B cell (primary cell): ENCODE measurements at regions not wholly inside any gene's neighbourhood (a gene's known extent, or its start where the extent isn't known, plus 50 kb on each side); places are given as distances from the start of the nearest gene placed in this dataset.
"Not testable (repeated sequence)": the region's sequence is repeated elsewhere in the genome, so short reads cannot be mapped to it uniquely, and the experiment has no call there.

ENCODE experiments used
- CTCF ChIP-seq: fragments of 200-600 bp; IDR thresholded peaks from one replicate; pipeline ENCODE4 v1.8.0; 2022; ENCODE audit warnings: antibody characterized with exemption, mild to moderate bottlenecking
- EZH2 ChIP-seq: IDR thresholded peaks from 2 replicates; pipeline ENCODE4 v1.6.1; 2012; ENCODE audit warnings: borderline replicate concordance, low read depth, mild to moderate bottlenecking, moderate library complexity, low read length; ENCODE audit not compliant: insufficient read depth, poor library complexity, severe bottlenecking

GRCh38 chr4:24349168-24349996 lies 235.0 kb downstream of the DHX15 start:
- not testable (repeated sequence) for TF ChIP-seq EZH2, CTCF
